ENCODE measurements at regions not wholly inside any gene's neighbourhood (a gene's known extent, or its start where the extent isn't known, plus 50 kb on each side); places are given as distances from the start of the nearest gene placed in this dataset.

DNA sequence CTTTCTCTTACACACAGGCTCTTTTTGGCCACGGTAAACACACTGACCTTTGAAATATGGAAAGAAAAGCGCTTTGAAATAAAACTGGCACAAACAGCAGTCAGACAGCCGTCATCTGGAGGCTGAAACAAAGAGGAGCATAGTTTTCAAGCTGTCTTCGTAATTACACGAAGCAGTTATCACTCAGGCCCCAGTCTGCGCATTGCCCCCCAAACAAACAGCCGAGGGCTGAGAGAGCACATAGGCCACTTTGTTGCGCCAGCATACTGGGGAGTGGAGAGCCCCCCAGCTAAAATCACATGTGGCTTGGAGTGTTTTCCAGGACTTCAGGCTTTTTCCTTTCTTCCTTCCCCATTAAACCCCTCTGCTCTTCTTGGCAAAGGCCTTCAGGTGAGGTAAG is 142.9 kb upstream of the BTG1 start:
- ChIA-PET CTCF (no interaction called here), POLR2A (interaction anchor here (0.5 kb wide), 1 partner anchor 29 kb away, joined by 3 read pairs; no protein-coding TSS in a partner anchor)
- intact Hi-C loops (cut with micrococcal nuclease), result no loop called here
- no peak for DNase-seq (ENCODE audit: unreplicated experiment)
- no peaks in the 10 kb centered on the region for H3K27me3 Mint-ChIP-seq (ENCODE audit: insufficient read depth, unreplicated experiment)
- no peaks in the 10 kb centered on the region for H3K36me3 Mint-ChIP-seq (ENCODE audit: insufficient read depth, unreplicated experiment)
- no peaks in the 10 kb centered on the region for H3K9me3 Mint-ChIP-seq (ENCODE audit: unreplicated experiment)
- TF ChIP-seq, protein P1, sequence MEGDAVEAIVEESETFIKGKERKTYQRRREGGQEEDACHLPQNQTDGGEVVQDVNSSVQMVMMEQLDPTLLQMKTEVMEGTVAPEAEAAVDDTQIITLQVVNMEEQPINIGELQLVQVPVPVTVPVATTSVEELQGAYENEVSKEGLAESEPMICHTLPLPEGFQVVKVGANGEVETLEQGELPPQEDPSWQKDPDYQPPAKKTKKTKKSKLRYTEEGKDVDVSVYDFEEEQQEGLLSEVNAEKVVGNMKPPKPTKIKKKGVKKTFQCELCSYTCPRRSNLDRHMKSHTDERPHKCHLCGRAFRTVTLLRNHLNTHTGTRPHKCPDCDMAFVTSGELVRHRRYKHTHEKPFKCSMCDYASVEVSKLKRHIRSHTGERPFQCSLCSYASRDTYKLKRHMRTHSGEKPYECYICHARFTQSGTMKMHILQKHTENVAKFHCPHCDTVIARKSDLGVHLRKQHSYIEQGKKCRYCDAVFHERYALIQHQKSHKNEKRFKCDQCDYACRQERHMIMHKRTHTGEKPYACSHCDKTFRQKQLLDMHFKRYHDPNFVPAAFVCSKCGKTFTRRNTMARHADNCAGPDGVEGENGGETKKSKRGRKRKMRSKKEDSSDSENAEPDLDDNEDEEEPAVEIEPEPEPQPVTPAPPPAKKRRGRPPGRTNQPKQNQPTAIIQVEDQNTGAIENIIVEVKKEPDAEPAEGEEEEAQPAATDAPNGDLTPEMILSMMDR (IDR thresholded peaks at IDR 0.05; ENCODE audit: unreplicated experiment), result no peak
- no peak overlapping the region for H3K4me3 Mint-ChIP-seq (ENCODE audit: unreplicated experiment)
- H3K4me1 Mint-ChIP-seq (ENCODE audit: insufficient read depth, unreplicated experiment), result peaks cover 11% of the 10 kb centered on the region
- no peak overlapping the region for H3K27ac Mint-ChIP-seq (ENCODE audit: low read depth, unreplicated experiment)
- no TSS peak for BruUV-seq (replicated peaks)

DNA sequence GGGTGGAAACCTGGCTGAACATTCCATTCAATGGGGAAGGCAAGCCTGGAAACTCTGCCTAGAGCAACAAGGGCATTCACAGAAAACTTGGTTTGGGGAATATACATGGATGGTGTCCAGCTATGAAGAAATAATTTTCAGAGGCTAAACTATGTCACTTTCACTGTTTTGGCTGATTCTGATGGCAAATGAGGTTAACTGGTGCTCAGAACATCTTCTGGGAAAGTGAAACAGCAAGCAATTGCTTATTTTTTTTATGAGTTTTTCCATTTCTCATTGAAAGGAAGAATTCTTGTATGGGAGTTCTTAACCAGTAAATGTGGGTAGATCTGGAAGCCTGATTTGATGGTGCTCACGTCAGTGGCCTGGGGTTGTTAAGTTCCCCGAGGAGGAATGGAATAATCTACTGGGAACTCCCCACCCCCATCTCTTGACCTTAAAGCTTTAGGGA is 132.8 kb upstream of the BTG1 start:
- no TSS peak for BruUV-seq (replicated peaks)
- H3K27ac Mint-ChIP-seq (ENCODE audit: low read depth, unreplicated experiment), result no peak overlapping the region
- ChIA-PET POLR2A (no interaction called here), CTCF (no interaction called here)
- no peaks in the 10 kb centered on the region for H3K9me3 Mint-ChIP-seq (ENCODE audit: unreplicated experiment)
- intact Hi-C loops (cut with micrococcal nuclease), result no loop called here
- TF ChIP-seq, protein P1 (IDR thresholded peaks at IDR 0.05; ENCODE audit: unreplicated experiment), result no peak
- no peaks in the 10 kb centered on the region for H3K4me1 Mint-ChIP-seq (ENCODE audit: insufficient read depth, unreplicated experiment)
- H3K4me3 Mint-ChIP-seq (ENCODE audit: unreplicated experiment), result no peak overlapping the region
- H3K36me3 Mint-ChIP-seq (ENCODE audit: insufficient read depth, unreplicated experiment), result peaks cover 9% of the 10 kb centered on the region
- no peak for DNase-seq (ENCODE audit: unreplicated experiment)
- H3K27me3 Mint-ChIP-seq (ENCODE audit: insufficient read depth, unreplicated experiment), result no peaks in the 10 kb centered on the region

GRCh38 chr12:92277795-92278194 is 132.1 kb upstream of the BTG1 start:
- TF ChIP-seq, protein P1 (IDR thresholded peaks at IDR 0.05; ENCODE audit: unreplicated experiment), result no peak
- ChIA-PET POLR2A (no interaction called here), CTCF (no interaction called here)
- no peak for DNase-seq (ENCODE audit: unreplicated experiment)
- BruUV-seq (replicated peaks), result no TSS peak
- intact Hi-C loops (cut with micrococcal nuclease), result no loop called here
- peaks cover under 1% of the 10 kb centered on the region for H3K4me1 Mint-ChIP-seq (ENCODE audit: insufficient read depth, unreplicated experiment)
- H3K4me3 Mint-ChIP-seq (ENCODE audit: unreplicated experiment), result no peak overlapping the region
- no peaks in the 10 kb centered on the region for H3K27me3 Mint-ChIP-seq (ENCODE audit: insufficient read depth, unreplicated experiment)
- H3K9me3 Mint-ChIP-seq (ENCODE audit: unreplicated experiment), result no peaks in the 10 kb centered on the region
- peaks cover 9% of the 10 kb centered on the region for H3K36me3 Mint-ChIP-seq (ENCODE audit: insufficient read depth, unreplicated experiment)
- no peak overlapping the region for H3K27ac Mint-ChIP-seq (ENCODE audit: low read depth, unreplicated experiment)

- H3K4me1 Mint-ChIP-seq (ENCODE audit: insufficient read depth, unreplicated experiment), result peaks cover 6% of the 10 kb centered on the region
- no peak overlapping the region for H3K27ac Mint-ChIP-seq (ENCODE audit: low read depth, unreplicated experiment)
- H3K36me3 Mint-ChIP-seq (ENCODE audit: insufficient read depth, unreplicated experiment), result peaks cover 9% of the 10 kb centered on the region
- intact Hi-C loops (cut with micrococcal nuclease), result no loop called here
- no TSS peak for BruUV-seq (replicated peaks)
- no peak overlapping the region for H3K4me3 Mint-ChIP-seq (ENCODE audit: unreplicated experiment)
- TF ChIP-seq, protein P1 (IDR thresholded peaks at IDR 0.05; ENCODE audit: unreplicated experiment), result no peak
- ChIA-PET CTCF (interaction anchor here (0.7 kb wide), 1 partner anchor 285 kb away, joined by 7 read pairs; no protein-coding TSS in a partner anchor), POLR2A (interaction anchor here (1.0 kb wide), 1 partner anchor 130 kb away, joined by 5 read pairs; the partner anchor contains the start of gene BTG1)
- no peak for DNase-seq (ENCODE audit: unreplicated experiment)
- H3K27me3 Mint-ChIP-seq (ENCODE audit: insufficient read depth, unreplicated experiment), result no peaks in the 10 kb centered on the region
- no peaks in the 10 kb centered on the region for H3K9me3 Mint-ChIP-seq (ENCODE audit: unreplicated experiment)
Measured at GRCh38 chr12:92276276-92276675, 130.6 kb upstream of the BTG1 start.

Data from MCF 10A (cell line).